ENCODE measurements at regions not wholly inside any gene's neighbourhood (a gene's known extent, or its start where the extent isn't known, plus 50 kb on each side); places are given as distances from the start of the nearest gene placed in this dataset.

GRCh38 chr5:2207416-2208238, 324.9 kb upstream of the IRX4 start:
- DNase-seq (ENCODE audit: low spot score) = peak; percentile 87
- peak overlapping the region; percentile 100 for H3K27ac Mint-ChIP-seq
- peaks cover 74% of the 10 kb centered on the region for H3K27me3 ChIP-seq
- no peak overlapping the region for H3K27ac ChIP-seq
- H3K4me2 ChIP-seq = no peak overlapping the region
- H4K20me1 ChIP-seq (ENCODE audit: low read depth) = peaks cover 20% of the 10 kb centered on the region
- no peak overlapping the region for H2AFZ ChIP-seq (replicated peaks)
- H3K79me2 ChIP-seq (ENCODE audit: low read depth) = no peaks in the 10 kb centered on the region
- H3K4me3 ChIP-seq = no peak overlapping the region
- H3K4me1 ChIP-seq = peaks cover 7% of the 10 kb centered on the region
- peaks cover 11% of the 10 kb centered on the region for H3K27me3 Mint-ChIP-seq (ENCODE audit: insufficient read depth, low read depth)
- H3K36me3 ChIP-seq = no peaks in the 10 kb centered on the region
- H3K9me3 Mint-ChIP-seq = no peaks in the 10 kb centered on the region
- TF ChIP-seq EZH2phosphoT487 (IDR thresholded peaks at IDR 0.05) = no peak
- peak; percentile 79 for TF ChIP-seq CTCF (IDR thresholded peaks at IDR 0.05)
- no peaks in the 10 kb centered on the region for H3F3A ChIP-seq (ENCODE audit: low read depth)
- H3K9ac ChIP-seq = no peak overlapping the region
- H3K4me1 Mint-ChIP-seq = peaks cover 55% of the 10 kb centered on the region
- H3K4me3 Mint-ChIP-seq = peak overlapping the region; percentile 68
- no peaks in the 10 kb centered on the region for H3K9me3 ChIP-seq (ENCODE audit: low read depth)
- no peaks in the 10 kb centered on the region for H3K36me3 Mint-ChIP-seq

DNA sequence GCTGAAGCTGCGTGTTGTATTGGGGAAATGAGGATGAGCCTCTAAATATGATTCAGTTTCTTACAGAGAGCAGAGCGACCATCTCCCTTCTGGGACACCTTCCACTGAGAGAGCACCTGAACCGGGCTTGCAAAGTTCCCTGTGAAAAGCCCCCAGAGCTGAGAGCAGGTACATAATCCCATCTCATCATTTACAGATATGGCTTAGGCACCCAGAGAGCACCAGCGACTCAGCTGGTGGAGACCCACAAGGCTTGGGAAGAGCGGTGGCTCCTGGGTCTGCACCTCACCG, 324.3 kb upstream of the IRX4 start:
- no peak for DNase-seq (ENCODE audit: low spot score)
- H3K4me2 ChIP-seq = no peak overlapping the region
- H3K9me3 ChIP-seq (ENCODE audit: low read depth) = no peaks in the 10 kb centered on the region
- no peak for TF ChIP-seq EZH2 (IDR thresholded peaks at IDR 0.05)
- no peak for TF ChIP-seq EZH2phosphoT487 (IDR thresholded peaks at IDR 0.05)
- TF ChIP-seq CTCF (IDR thresholded peaks at IDR 0.05) = no peak
- H3K79me2 ChIP-seq (ENCODE audit: low read depth) = no peaks in the 10 kb centered on the region
- peaks cover 20% of the 10 kb centered on the region for H4K20me1 ChIP-seq (ENCODE audit: low read depth)
- no peak overlapping the region for H3K4me3 ChIP-seq
- no peaks in the 10 kb centered on the region for H3F3A ChIP-seq (ENCODE audit: low read depth)
- H2AFZ ChIP-seq (replicated peaks) = no peak overlapping the region
- Mint-ChIP-seq H3K36me3 (no peaks in the 10 kb centered on the region), H3K27me3 (ENCODE audit: insufficient read depth, low read depth) (peaks cover 11% of the 10 kb centered on the region), H3K27ac (peak overlapping the region; percentile 100), H3K4me1 (peaks cover 55% of the 10 kb centered on the region), H3K4me3 (peak overlapping the region; percentile 36), H3K9me3 (no peaks in the 10 kb centered on the region)
- peaks cover 7% of the 10 kb centered on the region for H3K4me1 ChIP-seq
- no peaks in the 10 kb centered on the region for H3K36me3 ChIP-seq
- no peak overlapping the region for H3K27ac ChIP-seq
- peaks cover 71% of the 10 kb centered on the region for H3K27me3 ChIP-seq
- no peak overlapping the region for H3K9ac ChIP-seq

DNA sequence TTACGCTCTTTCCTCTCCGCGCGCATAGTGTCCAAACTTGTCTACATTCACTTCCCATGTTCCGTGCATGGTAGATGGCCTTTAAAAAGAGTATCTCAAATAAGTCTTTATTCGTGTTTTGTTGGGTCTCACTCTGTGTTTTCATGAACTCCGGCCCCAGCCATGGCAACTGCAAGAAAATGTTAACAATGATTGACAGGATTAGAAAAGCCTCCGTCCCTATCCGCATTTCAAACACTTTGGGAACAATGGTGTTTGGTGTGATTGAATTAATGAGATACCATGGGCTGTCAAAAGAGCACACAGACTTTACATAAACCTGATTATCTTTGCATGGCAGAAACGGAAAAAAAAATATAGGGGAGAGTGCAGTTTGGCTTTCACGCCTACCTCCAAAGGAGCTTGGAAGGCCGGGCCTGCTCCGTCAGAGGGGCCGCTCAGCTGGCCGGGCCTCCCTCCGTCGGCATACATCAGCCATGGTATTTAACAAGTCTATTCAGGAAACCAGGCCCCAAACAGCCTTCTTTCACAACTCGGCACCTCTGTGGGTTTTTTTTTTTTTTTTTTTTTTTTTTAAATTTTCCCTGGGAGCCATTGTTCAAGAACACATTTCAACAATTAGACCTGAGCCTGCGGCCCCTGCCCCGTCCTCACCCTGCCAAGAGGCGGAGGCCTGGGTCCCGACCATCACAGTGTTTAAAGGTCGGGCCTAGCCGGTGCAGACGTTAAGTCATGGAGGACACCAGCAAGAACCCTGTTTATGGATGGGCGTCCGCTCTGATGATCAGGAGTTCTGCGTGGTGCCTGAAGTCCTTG, 323.8 kb upstream of the IRX4 start:
- DNase-seq (ENCODE audit: low spot score) = peak; percentile 81
- no peak overlapping the region for H3K9ac ChIP-seq
- H3K79me2 ChIP-seq (ENCODE audit: low read depth) = no peaks in the 10 kb centered on the region
- Mint-ChIP-seq H3K4me1 (peaks cover 55% of the 10 kb centered on the region), H3K36me3 (no peaks in the 10 kb centered on the region), H3K27me3 (ENCODE audit: insufficient read depth, low read depth) (peaks cover 11% of the 10 kb centered on the region), H3K4me3 (peak overlapping the region; percentile 36), H3K9me3 (no peaks in the 10 kb centered on the region), H3K27ac (peak overlapping the region; percentile 100)
- TF ChIP-seq EZH2phosphoT487 (IDR thresholded peaks at IDR 0.05) (peak; percentile 100), CTCF (IDR thresholded peaks at IDR 0.05) (no peak)
- H3K36me3 ChIP-seq = no peaks in the 10 kb centered on the region
- H3F3A ChIP-seq (ENCODE audit: low read depth) = no peaks in the 10 kb centered on the region
- peaks cover 20% of the 10 kb centered on the region for H4K20me1 ChIP-seq (ENCODE audit: low read depth)
- H3K27me3 ChIP-seq = peaks cover 69% of the 10 kb centered on the region
- no peak overlapping the region for H3K4me2 ChIP-seq
- H3K4me1 ChIP-seq = peaks cover 7% of the 10 kb centered on the region
- no peaks in the 10 kb centered on the region for H3K9me3 ChIP-seq (ENCODE audit: low read depth)
- no peak overlapping the region for H3K27ac ChIP-seq
- H2AFZ ChIP-seq (replicated peaks) = no peak overlapping the region
- no peak overlapping the region for H3K4me3 ChIP-seq

Data from neural progenitor cell (in vitro differentiated cells).